Neural cell (in vitro differentiated cells): ENCODE measurements at regions not wholly inside any gene's neighbourhood (a gene's known extent, or its start where the extent isn't known, plus 50 kb on each side); places are given as distances from the start of the nearest gene placed in this dataset.
"Not testable (repeated sequence)": the region's sequence is repeated elsewhere in the genome, so short reads cannot be mapped to it uniquely, and the experiment has no call there.

Source experiments
- H2AFZ ChIP-seq: fragments of 200-600, 300-800 bp; sonication (generic), shearing (Covaris generic); 2 replicates; pipeline ENCODE4 v1.6.0; 2014; ENCODE audit warnings: low read depth, mild to moderate bottlenecking, antibody characterized with exemption, low read length, moderate library complexity
- H3F3A ChIP-seq: fragments of 200-600 bp; shearing (Covaris generic); 2 replicates; pipeline ENCODE4 v1.6.1; 2016; ENCODE audit warnings: mild to moderate bottlenecking, moderate library complexity, mixed read lengths, antibody characterized with exemption, low read length; ENCODE audit not compliant: insufficient read depth, poor library complexity, severe bottlenecking
- H3K27ac ChIP-seq: fragments of 200-600, 300-800 bp; sonication (generic), shearing (Covaris generic); 2 replicates; pipeline ENCODE4 v1.5.1; 2014; ENCODE audit warnings: mild to moderate bottlenecking, low read length, moderate library complexity
- H3K27me3 ChIP-seq: fragments of 300-800, 200-600 bp; sonication (generic), shearing (Covaris generic); 2 replicates; pipeline ENCODE4 v1.6.0; 2014; ENCODE audit warnings: mild to moderate bottlenecking, low read depth, low read length, moderate library complexity; ENCODE audit not compliant: insufficient read depth
- H3K36me3 ChIP-seq: fragments of 300-800, 200-600 bp; sonication (generic), shearing (Covaris generic); 2 replicates; pipeline ENCODE4 v1.5.1; 2014; ENCODE audit warnings: mild to moderate bottlenecking, antibody characterized with exemption, low read length, moderate library complexity; ENCODE audit not compliant: insufficient read depth
- H3K4me2 ChIP-seq: fragments of 300-800, 200-600 bp; sonication (generic), shearing (Covaris generic); 2 replicates; pipeline ENCODE4 v1.6.0; 2014; ENCODE audit warnings: mild to moderate bottlenecking, low read length
- H3K4me3 ChIP-seq: fragments of 300-800, 200-600 bp; sonication (generic), shearing (Covaris generic); 2 replicates; pipeline ENCODE4 v1.5.1; 2014; ENCODE audit warnings: mild to moderate bottlenecking, low read length, moderate library complexity
- H3K79me2 ChIP-seq: fragments of 200-600 bp; shearing (Covaris generic); replicated peaks from 2 replicates; pipeline ENCODE4 v1.6.0; 2014; ENCODE audit warnings: mild to moderate bottlenecking, low read length, moderate library complexity; ENCODE audit not compliant: insufficient read depth
- H3K9ac ChIP-seq: fragments of 300-800, 200-600 bp; sonication (generic), shearing (Covaris generic); 2 replicates; pipeline ENCODE4 v1.6.1; 2016; ENCODE audit warnings: mild to moderate bottlenecking, low read length, mixed read lengths
- H3K9me2 ChIP-seq: fragments of 200-600 bp; shearing (Covaris generic); 2 replicates; pipeline ENCODE4 v1.6.1; 2016; ENCODE audit warnings: mild to moderate bottlenecking, low read length, mixed read lengths; ENCODE audit not compliant: insufficient read depth
- H3K9me3 ChIP-seq: fragments of 200-600, 300-800 bp; sonication (generic), shearing (Covaris generic); 2 replicates; pipeline ENCODE4 v1.6.1; 2016; ENCODE audit warnings: mild to moderate bottlenecking, mixed run types, low read length, moderate library complexity, mixed read lengths
- H4K20me1 ChIP-seq: fragments of 200-600 bp; shearing (Covaris generic); 2 replicates; pipeline ENCODE4 v1.6.1; 2016; ENCODE audit warnings: mild to moderate bottlenecking, mixed run types; ENCODE audit not compliant: insufficient read depth
- CTCF ChIP-seq: fragments of 450-650 bp; IDR thresholded peaks from 2 replicates; pipeline ENCODE4 v1.5.1; 2014; ENCODE audit warnings: antibody characterized with exemption, mild to moderate bottlenecking, moderate library complexity; ENCODE audit not compliant: poor library complexity, severe bottlenecking
- EP300 ChIP-seq: fragments of 450-650 bp; conservative IDR thresholded peaks from 2 replicates; pipeline ENCODE4 v1.6.1; 2014; ENCODE audit warnings: antibody characterized with exemption, mild to moderate bottlenecking, moderate library complexity; ENCODE audit not compliant: poor library complexity, severe bottlenecking
- EZH2 ChIP-seq: fragments of 200-600, 300-800 bp; shearing (Covaris generic), sonication (generic); IDR thresholded peaks from 2 replicates; pipeline ENCODE4 v1.6.1; 2014; ENCODE audit warnings: antibody characterized with exemption, low read length, borderline replicate concordance, mild to moderate bottlenecking; ENCODE audit not compliant: insufficient read depth, poor library complexity, severe bottlenecking
- MXI1 ChIP-seq: fragments of 450-650 bp; conservative IDR thresholded peaks from 2 replicates; pipeline ENCODE4 v1.6.1; 2014; ENCODE audit warnings: antibody characterized with exemption, mild to moderate bottlenecking; ENCODE audit not compliant: poor library complexity, severe bottlenecking
- POLR2AphosphoS5 ChIP-seq: IDR thresholded peaks from 2 replicates; pipeline ENCODE4 v1.6.1; 2012
- RAD21 ChIP-seq: fragments of 450-650 bp; conservative IDR thresholded peaks from 2 replicates; pipeline ENCODE4 v1.6.1; 2014; ENCODE audit warnings: antibody characterized with exemption, mild to moderate bottlenecking, moderate library complexity
- REST ChIP-seq: IDR thresholded peaks from 2 replicates; pipeline ENCODE4 v1.6.1; 2012; ENCODE audit warnings: borderline replicate concordance
- SMC3 ChIP-seq: fragments of 450-650 bp; conservative IDR thresholded peaks from 2 replicates; pipeline ENCODE4 v1.6.1; 2014; ENCODE audit warnings: antibody characterized with exemption, mild to moderate bottlenecking, moderate library complexity; ENCODE audit not compliant: poor library complexity
- TAF1 ChIP-seq: IDR thresholded peaks from 2 replicates; pipeline ENCODE4 v1.6.1; 2012; ENCODE audit warnings: low read depth

- no peaks in the 10 kb centered on the region for H4K20me1 ChIP-seq
- H3K9ac ChIP-seq: no peak overlapping the region
- no peaks in the 10 kb centered on the region for H3K79me2 ChIP-seq
- H3K27ac ChIP-seq: no peak overlapping the region
- no peak overlapping the region for H2AFZ ChIP-seq
- no peak overlapping the region for H3K4me2 ChIP-seq
- no peaks in the 10 kb centered on the region for H3K9me3 ChIP-seq
- no peaks in the 10 kb centered on the region for H3K9me2 ChIP-seq
- no peaks in the 10 kb centered on the region for H3F3A ChIP-seq
- H3K4me3 ChIP-seq: no peak overlapping the region
- TF ChIP-seq POLR2AphosphoS5 (no peak), MXI1 (no peak), SMC3 (no peak), EZH2 (no peak), CTCF (no peak), REST (no peak), TAF1 (no peak), EP300 (no peak), RAD21 (no peak)
- no peaks in the 10 kb centered on the region for H3K27me3 ChIP-seq
- H3K36me3 ChIP-seq: no peaks in the 10 kb centered on the region
Observed at GRCh38 chr6:56874328-56874727, 80.6 kb upstream of the BEND6 start.

GRCh38 chr6:56870053-56870452, 84.9 kb upstream of the BEND6 start:
- not testable (repeated sequence) for H3K4me3 ChIP-seq, H3K79me2 ChIP-seq, H3K9me2 ChIP-seq, H3K27me3 ChIP-seq, H3K27ac ChIP-seq, H3K4me2 ChIP-seq, H3F3A ChIP-seq, H3K9me3 ChIP-seq, H4K20me1 ChIP-seq, H3K9ac ChIP-seq, H3K36me3 ChIP-seq, H2AFZ ChIP-seq

GRCh38 chr6:56869346-56869745, 85.6 kb upstream of the BEND6 start:
- H2AFZ ChIP-seq: no peak overlapping the region
- no peak for TF ChIP-seq RAD21
- no peak for TF ChIP-seq EZH2
- TF ChIP-seq EP300: no peak
- TF ChIP-seq MXI1: no peak
- TF ChIP-seq POLR2AphosphoS5: no peak
- TF ChIP-seq CTCF: no peak
- no peak for TF ChIP-seq SMC3
- TF ChIP-seq REST: no peak
- no peak for TF ChIP-seq TAF1
- H3K36me3 ChIP-seq: no peaks in the 10 kb centered on the region
- no peaks in the 10 kb centered on the region for H3K9me2 ChIP-seq
- no peaks in the 10 kb centered on the region for H3K79me2 ChIP-seq
- H3K27me3 ChIP-seq: no peaks in the 10 kb centered on the region
- no peaks in the 10 kb centered on the region for H3F3A ChIP-seq
- no peak overlapping the region for H3K9ac ChIP-seq
- H3K27ac ChIP-seq: no peak overlapping the region
- H3K4me3 ChIP-seq: no peak overlapping the region
- no peaks in the 10 kb centered on the region for H3K9me3 ChIP-seq
- H4K20me1 ChIP-seq: no peaks in the 10 kb centered on the region
- H3K4me2 ChIP-seq: no peak overlapping the region
